Liver (tissue), 8 donors: ENCODE measurements at regions not wholly inside any gene's neighbourhood (a gene's known extent, or its start where the extent isn't known, plus 50 kb on each side); places are given as distances from the start of the nearest gene placed in this dataset.
"Not testable (repeated sequence)": the region's sequence is repeated elsewhere in the genome, so short reads cannot be mapped to it uniquely, and the experiment has no call there.

Experiments used
- DNase-seq: peaks from one replicate; pipeline ENCODE4 v3.0.0-alpha.2; 2017; ENCODE audit warnings: low spot score
- H3K27ac ChIP-seq, 2 donors: one replicate each; pipeline ENCODE4 v1.7.0; 2013; ENCODE audit warnings: inconsistent platforms in 2 of 2, low read length in 2 of 2, control low read depth in 1 of 2, low read depth in 1 of 2, mild to moderate bottlenecking in 1 of 2
- H3K27me3 ChIP-seq, 4 donors: one replicate each; pipeline versions ENCODE4 v1.6.1 to v1.7.0; 2013; ENCODE audit warnings: low read length in 3 of 4, inconsistent platforms in 1 of 4, mild to moderate bottlenecking in 1 of 4, moderate library complexity in 1 of 4; ENCODE audit not compliant: control insufficient read depth in 4 of 4, insufficient read depth in 4 of 4
- H3K36me3 ChIP-seq, 4 donors: one replicate each; pipeline versions ENCODE4 v1.6.1 to v1.7.0; 2013; ENCODE audit warnings: low read length in 3 of 4, mild to moderate bottlenecking in 3 of 4, low read depth in 1 of 4, moderate library complexity in 1 of 4; ENCODE audit not compliant: control insufficient read depth in 4 of 4, insufficient read depth in 3 of 4
- H3K4me1 ChIP-seq, 4 donors: one replicate each; pipeline versions ENCODE4 v1.6.1 to v1.7.0; 2013; ENCODE audit warnings: low read length in 3 of 4, mild to moderate bottlenecking in 3 of 4, moderate library complexity in 1 of 4; ENCODE audit not compliant: control insufficient read depth in 4 of 4, insufficient read depth in 4 of 4
- H3K4me3 ChIP-seq, 3 donors: one replicate each; pipeline versions ENCODE4 v1.6.1 to v1.7.0; 2013; ENCODE audit warnings: low read length in 3 of 3, control low read depth in 1 of 3, low read depth in 1 of 3, mild to moderate bottlenecking in 1 of 3
- H3K9ac ChIP-seq, 2 donors: one replicate each; pipeline ENCODE4 v1.7.0; 2013; ENCODE audit warnings: low read length in 2 of 2, mild to moderate bottlenecking in 2 of 2, moderate library complexity in 2 of 2, control low read depth in 1 of 2, low read depth in 1 of 2
- H3K9me3 ChIP-seq, 4 donors: one replicate each; pipeline versions ENCODE4 v1.6.1 to v1.7.0; 2013; ENCODE audit warnings: low read length in 3 of 4; ENCODE audit not compliant: control insufficient read depth in 4 of 4
- ATF3 ChIP-seq: IDR thresholded peaks from 2 replicates; pipeline ENCODE4 v1.6.1; 2016; ENCODE audit warnings: antibody characterized with exemption
- EGR1 ChIP-seq, 2 donors: IDR thresholded peaks; 2 replicates each; pipeline ENCODE4 v1.6.1; 2016 to 2018; ENCODE audit warnings: antibody characterized with exemption in 2 of 2, low read depth in 2 of 2
- GABPA ChIP-seq, 2 donors: IDR thresholded peaks in 1 of 2; conservative IDR thresholded peaks in 1 of 2; 2 replicates each; pipeline ENCODE4 v1.6.1; 2016; ENCODE audit warnings: antibody characterized with exemption in 2 of 2, mild to moderate bottlenecking in 1 of 2, moderate library complexity in 1 of 2
- HNF4A ChIP-seq, 2 donors: conservative IDR thresholded peaks; 2 replicates each; pipeline ENCODE4 v1.6.1; 2016; ENCODE audit warnings: antibody characterized with exemption in 2 of 2, mild to moderate bottlenecking in 2 of 2
- HNF4G ChIP-seq: IDR thresholded peaks from 2 replicates; pipeline ENCODE4 v1.6.1; 2016; ENCODE audit warnings: antibody characterized with exemption
- JUND ChIP-seq, 2 donors: IDR thresholded peaks; 2 replicates each; pipeline ENCODE4 v1.6.1; 2016; ENCODE audit warnings: antibody characterized with exemption in 2 of 2
- MAX ChIP-seq: IDR thresholded peaks from 2 replicates; pipeline ENCODE4 v1.6.1; 2016; ENCODE audit warnings: antibody characterized with exemption
- RAD21 ChIP-seq, 2 donors: IDR thresholded peaks; 2 replicates each; pipeline ENCODE4 v1.6.1; 2016; ENCODE audit warnings: antibody characterized with exemption in 2 of 2, mild to moderate bottlenecking in 2 of 2
- REST ChIP-seq: IDR thresholded peaks from 2 replicates; pipeline ENCODE4 v1.6.1; 2016; ENCODE audit warnings: antibody characterized with exemption, mild to moderate bottlenecking
- SP1 ChIP-seq: IDR thresholded peaks from 2 replicates; pipeline ENCODE4 v1.6.1; 2018; ENCODE audit warnings: antibody characterized with exemption, mild to moderate bottlenecking
- TAF1 ChIP-seq: conservative IDR thresholded peaks from 2 replicates; pipeline ENCODE4 v1.6.1; 2016; ENCODE audit warnings: antibody characterized with exemption, mild to moderate bottlenecking
- YY1 ChIP-seq: IDR thresholded peaks from 2 replicates; pipeline ENCODE4 v1.6.1; 2016; ENCODE audit warnings: antibody characterized with exemption, mild to moderate bottlenecking
- ZBTB33 ChIP-seq: IDR thresholded peaks from 2 replicates; pipeline ENCODE4 v1.6.1; 2016; ENCODE audit warnings: antibody characterized with exemption
- whole genome bisulfite sequencing: extraction: QIAGEN DNeasy Blood & Tissue Kit; methylation state at CpG from one replicate; pipeline ENCODE4 v1.1.7; 2013; 5-methylcytosine and 5-hydroxymethylcytosine counted together
- TF ChIP-seq, protein P1 (sequence below): fragments of 150-350 bp; IDR thresholded peaks from 2 replicates; pipeline ENCODE4 v1.5.1; 2017; ENCODE audit warnings: improper control_type of control experiment, low read depth, low read length; ENCODE audit not compliant: missing input control
- donor health status: healthy.
- donor health status: healthy.
- donor health status: healthy.
- donor health status: healthy.
- donor health status: healthy.

GRCh38 chr1:221998781-221999180, 256.9 kb upstream of the DUSP10 start:
- H3K27ac ChIP-seq, result no peak overlapping the region
- H3K36me3 ChIP-seq, result no peaks in the 10 kb centered on the region
- no peaks in the 10 kb centered on the region for H3K9me3 ChIP-seq
- no peaks in the 10 kb centered on the region for H3K27me3 ChIP-seq
- DNase-seq, result no peak
- H3K4me1 ChIP-seq, result no peaks in the 10 kb centered on the region
- no peak overlapping the region for H3K4me3 ChIP-seq
- 89% methylated on average over 6 of the region's 6 CpGs for WGBS
- H3K9ac ChIP-seq, result no peak overlapping the region
- TF ChIP-seq, protein P1, sequence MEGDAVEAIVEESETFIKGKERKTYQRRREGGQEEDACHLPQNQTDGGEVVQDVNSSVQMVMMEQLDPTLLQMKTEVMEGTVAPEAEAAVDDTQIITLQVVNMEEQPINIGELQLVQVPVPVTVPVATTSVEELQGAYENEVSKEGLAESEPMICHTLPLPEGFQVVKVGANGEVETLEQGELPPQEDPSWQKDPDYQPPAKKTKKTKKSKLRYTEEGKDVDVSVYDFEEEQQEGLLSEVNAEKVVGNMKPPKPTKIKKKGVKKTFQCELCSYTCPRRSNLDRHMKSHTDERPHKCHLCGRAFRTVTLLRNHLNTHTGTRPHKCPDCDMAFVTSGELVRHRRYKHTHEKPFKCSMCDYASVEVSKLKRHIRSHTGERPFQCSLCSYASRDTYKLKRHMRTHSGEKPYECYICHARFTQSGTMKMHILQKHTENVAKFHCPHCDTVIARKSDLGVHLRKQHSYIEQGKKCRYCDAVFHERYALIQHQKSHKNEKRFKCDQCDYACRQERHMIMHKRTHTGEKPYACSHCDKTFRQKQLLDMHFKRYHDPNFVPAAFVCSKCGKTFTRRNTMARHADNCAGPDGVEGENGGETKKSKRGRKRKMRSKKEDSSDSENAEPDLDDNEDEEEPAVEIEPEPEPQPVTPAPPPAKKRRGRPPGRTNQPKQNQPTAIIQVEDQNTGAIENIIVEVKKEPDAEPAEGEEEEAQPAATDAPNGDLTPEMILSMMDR, result no peak
- TF ChIP-seq YY1 (no peak), EGR1 (IDR thresholded peaks at IDR 0.05; ENCODE audit: low read depth in 2 of 2) (no peak), GABPA (IDR thresholded peaks at IDR 0.05 in 1 of 2, conservative IDR thresholded peaks at IDR 0.05 in 1 of 2) (no peak), HNF4A (conservative IDR thresholded peaks at IDR 0.05) (no peak), MAX (no peak), ATF3 (no peak), ZBTB33 (no peak), JUND (IDR thresholded peaks at IDR 0.05) (no peak)

- H3K4me1 ChIP-seq, result no peaks in the 10 kb centered on the region
- no peak overlapping the region for H3K27ac ChIP-seq
- no peak overlapping the region for H3K9ac ChIP-seq
- H3K4me3 ChIP-seq, result no peak overlapping the region
- H3K9me3 ChIP-seq, result no peaks in the 10 kb centered on the region
- no peaks in the 10 kb centered on the region for H3K27me3 ChIP-seq
- H3K36me3 ChIP-seq, result no peaks in the 10 kb centered on the region
- WGBS, result 69% methylated on average over 2 of the region's 2 CpGs
- no peak for DNase-seq
- TF ChIP-seq REST, result no peak
- TF ChIP-seq ATF3, result no peak
- TF ChIP-seq SP1, result no peak
- no peak for TF ChIP-seq EGR1 (IDR thresholded peaks at IDR 0.05; ENCODE audit: low read depth in 2 of 2)
- TF ChIP-seq JUND (IDR thresholded peaks at IDR 0.05), result no peak
- no peak for TF ChIP-seq HNF4G
- TF ChIP-seq MAX, result no peak
- no peak for TF ChIP-seq TAF1
- no peak for TF ChIP-seq RAD21 (IDR thresholded peaks at IDR 0.05)
Observed at GRCh38 chr1:221998186-221998612, 256.3 kb upstream of the DUSP10 start.

- H3K27me3 ChIP-seq, DNase-seq, H3K4me1 ChIP-seq, H3K9me3 ChIP-seq, H3K4me3 ChIP-seq, H3K9ac ChIP-seq, H3K36me3 ChIP-seq, H3K27ac ChIP-seq: not testable (repeated sequence)
- WGBS, result 88% methylated on average over 1 of the region's 1 CpG
Observed at GRCh38 chr1:221997012-221997411, 255.1 kb upstream of the DUSP10 start.
